Iris pigment epithelial cell (primary cell): ENCODE measurements at regions not wholly inside any gene's neighbourhood (a gene's known extent, or its start where the extent isn't known, plus 50 kb on each side); places are given as distances from the start of the nearest gene placed in this dataset.
A peak's percentile ranks its signal among the peaks of the same experiment; 100 is the strongest.

Source experiments
- DNase-seq: peaks from one replicate; pipeline ENCODE4 v3.0.0-alpha.2; 2011; ENCODE audit warnings: low read depth

- DNase-seq: peak; percentile 91
Measured at GRCh38 chr4:147361726-147362125, 119.2 kb upstream of the EDNRA start.

GRCh38 chr4:147362938-147363337 is 118.0 kb upstream of the EDNRA start:
- peak; percentile 78 for DNase-seq

GRCh38 chr4:147363514-147363913 is 117.4 kb upstream of the EDNRA start:
- no peak for DNase-seq

GRCh38 chr4:147365396-147365795 is 115.5 kb upstream of the EDNRA start:
- DNase-seq: no peak

- no peak for DNase-seq
Measured at GRCh38 chr4:147366164-147366563, 114.7 kb upstream of the EDNRA start.

GRCh38 chr4:147367891-147368290 is 113.0 kb upstream of the EDNRA start:
- DNase-seq: no peak

GRCh38 chr4:147368948-147369347 is 111.9 kb upstream of the EDNRA start:
- DNase-seq: peak; percentile 56

GRCh38 chr4:147370473-147370872 is 110.4 kb upstream of the EDNRA start:
- peak; percentile 71 for DNase-seq

- DNase-seq: peak; percentile 24
Measured at GRCh38 chr4:147370881-147371280, 110.0 kb upstream of the EDNRA start.

GRCh38 chr4:147371661-147372060 is 109.2 kb upstream of the EDNRA start:
- peak; percentile 74 for DNase-seq

GRCh38 chr4:147378780-147379179 is 102.1 kb upstream of the EDNRA start:
- no peak for DNase-seq

- DNase-seq: no peak
Measured at GRCh38 chr4:147381749-147382148, 99.1 kb upstream of the EDNRA start.

- peak; percentile 31 for DNase-seq
Measured at GRCh38 chr4:147388018-147388417, 92.9 kb upstream of the EDNRA start.

GRCh38 chr4:147396105-147396504 is 84.8 kb upstream of the EDNRA start:
- no peak for DNase-seq

GRCh38 chr4:147398556-147398955 is 82.3 kb upstream of the EDNRA start:
- DNase-seq: no peak

- no peak for DNase-seq
Measured at GRCh38 chr4:147400721-147401120, 80.2 kb upstream of the EDNRA start.

GRCh38 chr4:147401221-147401620 is 79.7 kb upstream of the EDNRA start:
- DNase-seq: no peak

- peak; percentile 75 for DNase-seq
Measured at GRCh38 chr4:147407261-147408045, 73.4 kb upstream of the EDNRA start.

GRCh38 chr4:147408189-147408588 is 72.7 kb upstream of the EDNRA start:
- DNase-seq: no peak

GRCh38 chr4:147409350-147409749 is 71.5 kb upstream of the EDNRA start:
- DNase-seq: peak; percentile 17

- DNase-seq: no peak
Measured at GRCh38 chr4:147418226-147418625, 62.7 kb upstream of the EDNRA start.

GRCh38 chr4:147421456-147421855 is 59.4 kb upstream of the EDNRA start:
- no peak for DNase-seq

GRCh38 chr4:147423229-147423628 is 57.7 kb upstream of the EDNRA start:
- no peak for DNase-seq

- DNase-seq: no peak
Measured at GRCh38 chr4:147425019-147425418, 55.9 kb upstream of the EDNRA start.
